ENCODE measurements at regions not wholly inside any gene's neighbourhood (a gene's known extent, or its start where the extent isn't known, plus 50 kb on each side); places are given as distances from the start of the nearest gene placed in this dataset.
A peak's percentile ranks its signal among the peaks of the same experiment; 100 is the strongest.

GRCh38 chr17:5788266-5788900 is 204.1 kb upstream of the NLRP1 start:
- H3K4me3 ChIP-seq (ENCODE audit: low read depth, low read length) = no peak overlapping the region
- no peak for DNase-seq (ENCODE audit: low read depth)
- no peak for TF ChIP-seq CTCF (IDR thresholded peaks at IDR 0.05; ENCODE audit: low read depth, low read length, missing control alignments)

- TF ChIP-seq CTCF (IDR thresholded peaks at IDR 0.05; ENCODE audit: low read depth, low read length, missing control alignments) = no peak
- no peak overlapping the region for H3K4me3 ChIP-seq (ENCODE audit: low read depth, low read length)
- DNase-seq (ENCODE audit: low read depth) = no peak
These were observed 205.2 kb upstream of the NLRP1 start for GRCh38 chr17:5789528-5789927.

- TF ChIP-seq CTCF (IDR thresholded peaks at IDR 0.05; ENCODE audit: low read depth, low read length, missing control alignments) = peak; percentile 39
These were observed 208.8 kb upstream of the NLRP1 start for GRCh38 chr17:5793157-5793556.

GRCh38 chr17:5793899-5794298 is 209.6 kb upstream of the NLRP1 start:
- TF ChIP-seq CTCF (IDR thresholded peaks at IDR 0.05; ENCODE audit: low read depth, low read length, missing control alignments) = peak; percentile 46
- no peak overlapping the region for H3K4me3 ChIP-seq (ENCODE audit: low read depth, low read length)
- no peak for DNase-seq (ENCODE audit: low read depth)

More at GRCh38 chr17:5793157-5793556, 208.8 kb upstream of the NLRP1 start:
- H3K4me3 ChIP-seq (ENCODE audit: low read depth, low read length) = no peak overlapping the region
- DNase-seq (ENCODE audit: low read depth) = no peak

- DNase-seq (ENCODE audit: low read depth) = no peak
- no peak for TF ChIP-seq CTCF (IDR thresholded peaks at IDR 0.05; ENCODE audit: low read depth, low read length, missing control alignments)
These were observed 210.1 kb upstream of the NLRP1 start for GRCh38 chr17:5794385-5794784.

GRCh38 chr17:5794881-5795506 is 210.7 kb upstream of the NLRP1 start:
- TF ChIP-seq CTCF (IDR thresholded peaks at IDR 0.05; ENCODE audit: low read depth, low read length, missing control alignments) = no peak
- DNase-seq (ENCODE audit: low read depth) = no peak
- no peak overlapping the region for H3K4me3 ChIP-seq (ENCODE audit: low read depth, low read length)

More at GRCh38 chr17:5794385-5794784, 210.1 kb upstream of the NLRP1 start:
- H3K4me3 ChIP-seq (ENCODE audit: low read depth, low read length) = no peak overlapping the region
